ENCODE measurements at regions not wholly inside any gene's neighbourhood (a gene's known extent, or its start where the extent isn't known, plus 50 kb on each side); places are given as distances from the start of the nearest gene placed in this dataset.

DNA sequence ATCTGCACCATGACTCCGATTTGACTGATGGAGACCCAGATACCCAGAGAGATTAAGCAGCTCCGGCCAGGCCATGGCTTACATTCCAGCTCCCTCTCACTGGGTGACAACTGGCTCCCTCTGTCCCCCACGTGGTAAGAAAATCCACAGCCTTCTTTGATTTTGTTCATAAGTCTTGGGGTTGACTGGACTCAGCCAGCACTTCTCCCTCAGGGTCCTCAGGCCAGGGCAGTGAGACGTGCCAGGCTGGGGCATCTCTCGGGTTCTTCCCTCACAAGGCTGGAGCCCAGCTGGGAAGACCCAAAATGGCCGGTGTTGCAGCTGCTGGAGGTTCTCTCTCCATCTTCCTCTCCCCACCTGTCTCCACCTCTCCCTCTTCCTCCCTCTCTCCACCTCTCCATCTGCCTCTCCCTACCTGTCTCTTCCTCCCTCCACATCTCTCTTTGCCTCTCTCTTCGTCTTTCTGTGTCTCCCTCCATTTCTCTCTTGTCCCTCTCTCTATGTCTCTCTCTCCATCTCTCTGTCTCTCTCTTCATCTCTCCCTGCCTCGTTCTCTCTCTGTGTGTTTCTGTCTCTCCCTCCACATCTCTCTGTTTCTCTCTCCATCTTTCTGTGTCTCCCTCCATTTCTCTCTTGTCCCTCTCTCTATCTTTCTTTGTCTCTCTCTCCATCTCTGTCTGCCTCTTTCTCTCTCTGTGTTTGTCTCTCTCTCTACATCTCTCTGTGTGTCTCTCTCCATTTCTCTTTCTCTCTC lies 105.3 kb downstream of the FOXL1 start:
- Mint-ChIP-seq H3K27ac (no peak overlapping the region), H3K27me3 (peaks cover 28% of the 10 kb centered on the region), H3K9me3 (peaks cover 6% of the 10 kb centered on the region), H3K4me1 (no peaks in the 10 kb centered on the region), H3K36me3 (ENCODE audit: low read depth) (no peaks in the 10 kb centered on the region), H3K4me3 (no peak overlapping the region)
- no peak for ATAC-seq
- no peak for DNase-seq

DNA sequence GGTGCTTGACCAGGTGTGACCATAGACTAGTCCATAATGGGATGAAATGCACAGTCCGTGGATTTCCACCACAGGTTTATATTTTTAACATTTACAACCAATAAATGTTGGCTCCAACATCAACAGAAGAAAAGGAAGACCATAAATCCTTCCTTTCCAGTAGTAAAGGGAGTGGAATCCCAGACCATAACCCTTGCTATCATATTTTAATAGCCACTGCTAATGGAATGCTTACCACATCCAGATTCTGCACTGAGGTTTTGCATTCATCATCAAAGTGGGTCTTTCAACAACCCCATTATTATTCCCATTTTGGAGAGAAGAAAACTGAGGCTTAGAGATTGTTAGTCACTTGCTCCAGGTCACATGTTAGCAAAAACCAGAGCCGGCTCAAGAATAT lies 106.7 kb downstream of the FOXL1 start:
- H3K4me1 Mint-ChIP-seq = no peaks in the 10 kb centered on the region
- H3K27ac Mint-ChIP-seq = no peak overlapping the region
- H3K4me3 Mint-ChIP-seq = no peak overlapping the region
- no peaks in the 10 kb centered on the region for H3K36me3 Mint-ChIP-seq (ENCODE audit: low read depth)
- H3K9me3 Mint-ChIP-seq = no peaks in the 10 kb centered on the region
- ATAC-seq (no peak), DNase-seq (no peak)
- H3K27me3 Mint-ChIP-seq = peaks cover 20% of the 10 kb centered on the region

DNA sequence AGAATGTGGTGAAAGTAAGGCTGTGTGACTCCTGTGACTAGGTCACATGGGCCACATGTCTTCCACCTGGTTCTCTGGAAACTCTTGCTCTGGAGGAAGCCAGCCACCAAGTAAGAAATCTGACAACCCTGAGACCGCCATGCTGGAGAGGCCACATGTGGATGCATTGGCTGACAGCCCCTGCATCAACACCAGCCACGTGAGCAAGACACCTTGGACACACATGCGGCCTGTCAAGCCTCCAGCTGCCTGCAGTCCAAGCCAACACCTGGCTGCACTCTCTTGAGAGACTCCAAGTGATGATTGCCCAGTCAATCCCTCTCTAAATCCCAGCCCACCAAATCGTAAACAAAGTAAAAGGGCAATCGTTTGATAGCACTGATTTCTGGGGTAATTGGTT lies 112.6 kb downstream of the FOXL1 start:
- no peaks in the 10 kb centered on the region for H3K9me3 Mint-ChIP-seq
- no peak overlapping the region for H3K27ac Mint-ChIP-seq
- DNase-seq (no peak), ATAC-seq (no peak)
- no peaks in the 10 kb centered on the region for H3K4me1 Mint-ChIP-seq
- H3K27me3 Mint-ChIP-seq = peaks cover 11% of the 10 kb centered on the region
- no peak overlapping the region for H3K4me3 Mint-ChIP-seq
- no peaks in the 10 kb centered on the region for H3K36me3 Mint-ChIP-seq (ENCODE audit: low read depth)

DNA sequence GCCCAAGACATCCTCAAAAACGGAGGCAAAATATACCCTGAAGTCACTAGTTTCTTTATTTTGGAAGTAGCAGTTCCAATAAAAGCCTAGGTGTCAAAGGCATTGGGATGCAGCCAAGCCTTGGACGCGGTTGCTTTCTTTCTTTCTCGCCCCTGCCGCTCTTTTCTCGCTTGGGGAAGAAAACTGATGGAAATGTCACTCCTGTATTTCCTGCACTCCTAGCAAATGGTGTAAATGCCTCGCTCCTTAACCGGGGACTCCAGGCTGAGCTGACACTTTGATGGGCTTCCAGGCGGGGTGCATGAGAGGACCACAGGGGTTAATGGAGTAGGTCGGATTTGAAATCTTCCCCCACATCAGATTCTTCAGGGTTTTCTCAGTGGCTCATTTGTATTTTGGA lies 114.1 kb downstream of the FOXL1 start:
- no peak overlapping the region for H3K27ac Mint-ChIP-seq
- no peak overlapping the region for H3K4me3 Mint-ChIP-seq
- no peaks in the 10 kb centered on the region for H3K4me1 Mint-ChIP-seq
- H3K36me3 Mint-ChIP-seq (ENCODE audit: low read depth) = no peaks in the 10 kb centered on the region
- DNase-seq (no peak), ATAC-seq (no peak)
- H3K9me3 Mint-ChIP-seq = no peaks in the 10 kb centered on the region
- H3K27me3 Mint-ChIP-seq = peaks cover 11% of the 10 kb centered on the region

DNA sequence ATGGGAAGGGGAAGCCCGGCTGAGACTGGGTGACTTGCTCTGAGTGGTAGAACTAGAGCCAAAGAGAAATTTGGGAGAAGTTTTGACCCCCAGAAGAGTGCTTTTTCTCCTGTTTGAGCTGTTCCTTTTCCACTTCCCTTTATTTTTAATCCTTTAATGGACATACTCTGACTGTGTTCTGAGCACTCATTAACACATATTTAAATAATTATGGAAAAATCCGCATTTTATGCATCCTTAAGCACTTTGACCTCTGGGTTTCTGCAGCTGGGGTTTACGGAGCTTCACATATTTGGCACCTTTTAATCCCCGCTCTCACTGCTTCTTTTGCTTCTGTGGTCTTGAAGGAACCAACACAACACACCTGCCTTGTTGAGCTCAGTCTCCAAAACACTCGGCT lies 114.7 kb downstream of the FOXL1 start:
- no peaks in the 10 kb centered on the region for H3K36me3 Mint-ChIP-seq (ENCODE audit: low read depth)
- no peaks in the 10 kb centered on the region for H3K4me1 Mint-ChIP-seq
- no peak for DNase-seq
- H3K4me3 Mint-ChIP-seq = no peak overlapping the region
- no peak for ATAC-seq
- H3K27me3 Mint-ChIP-seq = peaks cover 11% of the 10 kb centered on the region
- H3K27ac Mint-ChIP-seq = no peak overlapping the region
- no peaks in the 10 kb centered on the region for H3K9me3 Mint-ChIP-seq

DNA sequence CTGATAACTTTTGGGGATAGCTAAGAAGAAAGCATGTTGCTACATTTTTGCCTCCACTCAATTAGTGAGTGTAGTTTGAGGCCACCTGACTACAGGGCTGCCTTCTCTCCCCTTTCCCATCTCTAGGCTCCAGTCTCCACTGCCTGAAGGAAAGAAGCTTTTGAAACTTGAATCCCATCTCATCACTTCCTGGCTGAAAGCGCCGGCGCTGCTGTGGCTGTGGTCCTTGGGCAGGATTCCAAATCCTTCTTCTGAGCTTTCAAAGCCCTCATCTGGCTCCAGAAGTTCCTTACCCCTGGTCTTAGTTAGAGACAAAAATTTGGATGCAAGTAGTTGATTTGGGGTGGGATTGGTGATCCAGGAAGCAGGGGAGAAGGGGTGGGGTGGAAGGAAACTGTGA lies 119.4 kb downstream of the FOXL1 start:
- DNase-seq (no peak), ATAC-seq (no peak)
- H3K27me3 Mint-ChIP-seq = peaks cover 10% of the 10 kb centered on the region
- no peak overlapping the region for H3K4me3 Mint-ChIP-seq
- no peaks in the 10 kb centered on the region for H3K4me1 Mint-ChIP-seq
- H3K27ac Mint-ChIP-seq = no peak overlapping the region
- no peaks in the 10 kb centered on the region for H3K9me3 Mint-ChIP-seq
- H3K36me3 Mint-ChIP-seq (ENCODE audit: low read depth) = no peaks in the 10 kb centered on the region

DNA sequence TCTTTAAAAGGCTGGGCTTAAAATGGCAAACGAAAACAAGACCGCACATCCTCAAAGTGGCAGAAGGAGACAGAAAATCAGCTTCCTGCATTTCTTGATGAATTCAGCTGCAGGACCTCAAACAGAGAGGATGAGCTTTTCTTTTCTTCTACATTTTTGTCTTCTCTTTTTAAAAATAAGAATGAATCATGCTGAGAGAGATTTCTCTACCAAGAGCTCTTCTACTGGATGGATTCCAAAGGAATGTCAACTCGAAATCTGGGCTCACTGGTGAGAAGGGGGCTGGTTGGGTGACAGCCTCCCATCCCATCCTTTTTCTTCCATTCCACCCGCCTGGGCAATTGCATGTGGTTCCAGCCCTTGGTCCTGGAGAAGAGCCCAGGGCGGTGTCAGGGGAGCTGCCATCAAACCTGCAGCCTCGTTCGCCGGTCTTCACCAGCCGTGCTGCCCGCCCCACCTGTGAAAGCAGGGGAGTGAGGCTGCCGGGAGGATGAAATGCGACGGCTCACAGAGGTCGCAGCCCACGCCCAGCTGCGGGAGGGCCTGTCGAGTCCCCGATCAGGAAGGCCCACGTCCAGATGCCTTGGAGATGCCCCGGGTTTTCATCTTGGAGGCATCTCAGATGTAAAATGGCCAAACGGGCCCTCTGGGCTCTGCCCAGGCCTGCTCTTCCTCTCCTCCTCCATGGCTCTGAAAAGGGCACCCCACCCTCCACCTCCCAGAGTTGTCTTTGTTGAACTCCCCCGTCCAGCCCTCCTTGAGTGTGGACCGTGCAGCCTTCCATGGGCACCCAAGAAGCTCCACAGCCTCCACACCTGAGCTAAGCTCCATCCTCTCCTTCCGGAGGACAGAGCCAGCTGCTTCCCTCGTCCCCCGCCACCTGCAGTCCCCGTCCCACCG lies 121.9 kb downstream of the FOXL1 start:
- no peak overlapping the region for H3K4me3 Mint-ChIP-seq
- ATAC-seq (no peak), DNase-seq (no peak)
- no peaks in the 10 kb centered on the region for H3K4me1 Mint-ChIP-seq
- no peak overlapping the region for H3K27ac Mint-ChIP-seq
- no peaks in the 10 kb centered on the region for H3K9me3 Mint-ChIP-seq
- H3K36me3 Mint-ChIP-seq (ENCODE audit: low read depth) = no peaks in the 10 kb centered on the region
- peaks cover 8% of the 10 kb centered on the region for H3K27me3 Mint-ChIP-seq

DNA sequence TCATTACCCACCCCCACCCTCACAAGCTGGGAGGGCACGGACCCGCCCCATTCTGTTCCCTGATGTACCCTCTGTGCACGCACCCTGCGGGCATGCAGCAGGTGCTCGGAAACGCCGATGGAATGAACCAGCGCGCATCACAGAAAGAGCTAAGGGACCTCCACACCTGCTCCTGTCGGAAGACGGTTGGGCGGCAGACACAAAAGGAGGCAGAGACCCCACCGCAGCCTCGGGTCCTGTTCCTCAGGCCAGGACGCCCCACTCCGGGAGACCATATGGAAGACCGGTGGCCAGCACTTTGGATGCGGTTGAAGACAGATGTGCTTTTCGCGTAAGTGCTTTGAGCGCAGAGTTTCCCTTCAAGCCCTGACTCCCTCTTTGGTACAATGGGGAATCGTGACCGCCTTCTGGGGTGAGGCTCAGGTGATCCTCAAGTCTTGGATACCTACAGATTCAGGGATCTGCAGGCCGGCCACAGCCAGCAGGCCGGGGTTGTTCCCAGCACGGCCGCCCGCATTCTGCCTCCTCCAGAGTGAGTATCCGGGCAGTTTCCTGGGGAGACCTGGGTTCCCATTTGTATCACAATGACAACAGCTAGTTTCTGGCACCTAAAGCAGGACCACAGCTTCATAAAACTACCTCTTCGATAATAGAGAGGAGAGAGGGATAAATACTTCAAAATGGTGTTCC lies 123.1 kb downstream of the FOXL1 start:
- ATAC-seq (no peak), DNase-seq (no peak)
- Mint-ChIP-seq H3K27me3 (peaks cover 4% of the 10 kb centered on the region), H3K9me3 (no peaks in the 10 kb centered on the region), H3K4me1 (no peaks in the 10 kb centered on the region), H3K4me3 (no peak overlapping the region), H3K27ac (no peak overlapping the region), H3K36me3 (ENCODE audit: low read depth) (no peaks in the 10 kb centered on the region)

DNA sequence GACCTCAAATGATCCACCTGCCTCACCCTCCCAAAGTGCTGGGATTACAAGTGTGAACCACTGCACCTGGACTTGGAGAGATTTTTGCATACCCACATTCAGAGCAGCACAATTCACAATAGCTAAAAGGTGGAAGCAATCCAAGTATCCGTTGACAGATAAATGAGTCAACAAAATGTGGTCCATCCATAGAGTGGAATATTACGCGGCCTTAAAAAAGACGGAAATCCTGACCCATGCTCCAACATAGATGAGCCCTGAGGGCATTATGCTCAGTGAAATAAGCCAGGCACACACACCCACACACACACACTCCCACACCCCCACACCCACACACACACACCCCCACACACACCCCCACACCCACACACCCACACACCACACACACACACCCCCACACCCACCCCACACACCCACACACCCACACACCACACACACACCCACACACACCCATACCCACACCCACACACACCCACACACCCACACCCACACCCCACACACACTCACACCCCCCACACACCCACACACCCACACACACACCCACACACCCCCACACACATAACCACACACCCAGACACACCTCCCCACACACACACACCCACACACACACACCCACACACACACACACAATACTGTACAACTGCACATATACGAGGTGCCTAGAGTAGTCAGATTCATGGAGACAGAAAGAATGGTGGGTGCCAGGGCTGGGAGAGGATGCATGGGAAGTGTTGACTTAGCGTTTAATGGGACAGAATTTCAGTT lies 124.7 kb downstream of the FOXL1 start:
- H3K27me3 Mint-ChIP-seq = peaks cover 4% of the 10 kb centered on the region
- H3K4me3 Mint-ChIP-seq = no peak overlapping the region
- H3K9me3 Mint-ChIP-seq = no peaks in the 10 kb centered on the region
- no peak for ATAC-seq
- H3K27ac Mint-ChIP-seq = peak overlapping the region; percentile 50
- H3K4me1 Mint-ChIP-seq = no peaks in the 10 kb centered on the region
- H3K36me3 Mint-ChIP-seq (ENCODE audit: low read depth) = no peaks in the 10 kb centered on the region
- no peak for DNase-seq

DNA sequence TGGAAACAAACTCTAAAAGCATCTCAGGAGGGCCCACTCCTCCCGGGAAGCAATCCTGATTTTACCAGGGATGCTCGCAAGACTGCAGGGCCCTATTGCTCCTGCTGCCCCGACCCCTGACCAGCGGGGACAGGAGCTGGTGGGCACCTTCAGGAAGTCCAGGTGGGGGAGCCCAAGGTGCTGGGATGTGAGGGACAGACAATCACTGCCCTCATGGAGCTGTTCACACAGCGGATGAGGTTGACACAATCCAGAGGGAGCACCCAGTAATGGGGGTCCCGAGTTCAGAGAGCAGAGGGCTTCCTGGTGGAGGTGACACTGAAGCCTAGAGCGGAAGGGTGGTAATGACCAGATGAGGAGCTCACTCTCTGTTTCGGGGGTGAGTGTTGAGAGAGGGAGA lies 126.2 kb downstream of the FOXL1 start:
- Mint-ChIP-seq H3K9me3 (peaks cover 6% of the 10 kb centered on the region), H3K27ac (no peak overlapping the region), H3K36me3 (ENCODE audit: low read depth) (no peaks in the 10 kb centered on the region), H3K4me3 (no peak overlapping the region), H3K4me1 (no peaks in the 10 kb centered on the region), H3K27me3 (peaks cover 4% of the 10 kb centered on the region)
- DNase-seq (no peak), ATAC-seq (no peak)

DNA sequence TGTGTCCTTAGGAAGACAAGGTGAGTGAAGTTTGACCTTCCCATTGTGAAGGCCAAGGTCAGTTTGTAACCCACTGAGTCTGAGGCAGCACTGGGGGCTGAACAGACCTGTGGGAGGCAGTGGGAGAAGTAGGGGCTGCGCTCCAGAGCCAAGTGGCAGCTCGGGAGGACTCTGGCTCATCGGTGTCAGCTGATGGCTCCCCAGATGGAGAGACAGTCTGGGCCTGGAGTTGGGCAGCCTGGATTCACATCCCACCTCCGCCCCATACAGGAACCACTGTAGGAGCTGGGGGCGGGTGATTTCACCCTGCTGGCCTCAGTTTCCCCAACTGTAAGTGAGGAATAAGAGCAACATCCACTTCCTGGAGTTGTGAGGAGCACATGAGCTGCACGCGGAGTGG lies 128.4 kb downstream of the FOXL1 start:
- Mint-ChIP-seq H3K27me3 (peaks cover 4% of the 10 kb centered on the region), H3K4me1 (no peaks in the 10 kb centered on the region), H3K27ac (no peak overlapping the region), H3K36me3 (ENCODE audit: low read depth) (no peaks in the 10 kb centered on the region), H3K9me3 (peaks cover 6% of the 10 kb centered on the region), H3K4me3 (no peak overlapping the region)
- DNase-seq = no peak
- no peak for ATAC-seq

DNA sequence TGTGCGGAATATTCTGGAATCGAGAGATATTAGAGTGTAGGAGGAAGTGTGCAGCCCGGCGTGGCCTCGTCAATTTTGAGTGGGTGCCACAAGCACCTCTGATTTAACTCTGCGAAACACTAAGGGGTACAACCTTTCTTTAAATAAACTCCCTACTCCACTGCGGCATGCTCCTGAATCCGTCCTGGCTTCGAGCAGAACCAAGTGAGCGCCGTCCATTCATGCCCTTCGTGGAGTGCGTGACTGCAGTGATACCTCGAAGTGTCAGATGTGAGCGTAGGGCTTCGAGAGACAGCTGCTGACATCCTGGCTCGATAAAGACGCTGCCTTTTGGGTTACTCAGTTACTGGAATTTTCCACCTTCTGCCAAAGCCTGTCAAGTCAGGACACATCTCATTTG lies 128.8 kb downstream of the FOXL1 start:
- Mint-ChIP-seq H3K4me1 (no peaks in the 10 kb centered on the region), H3K27me3 (peaks cover 4% of the 10 kb centered on the region), H3K36me3 (ENCODE audit: low read depth) (no peaks in the 10 kb centered on the region), H3K9me3 (peaks cover 6% of the 10 kb centered on the region), H3K27ac (no peak overlapping the region), H3K4me3 (no peak overlapping the region)
- ATAC-seq (no peak), DNase-seq (no peak)

DNA sequence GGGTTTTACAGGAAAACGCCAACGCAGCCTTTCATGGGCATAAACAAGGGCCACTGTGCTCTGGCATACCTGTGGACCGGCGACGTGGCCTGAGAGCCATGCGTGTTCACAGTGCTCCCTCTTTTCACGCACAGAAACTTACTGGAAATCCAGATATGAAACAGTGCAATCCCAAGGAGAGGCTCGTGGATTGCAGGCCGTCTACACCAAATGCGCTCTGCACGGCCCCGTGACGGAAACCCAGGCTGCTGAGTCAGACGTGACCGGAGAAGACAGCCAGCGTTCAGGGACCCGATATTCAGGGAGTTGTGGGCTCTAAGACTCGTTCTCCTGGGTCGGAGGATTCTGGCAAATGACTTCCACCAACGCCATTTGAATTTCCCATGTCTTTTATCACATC lies 129.2 kb downstream of the FOXL1 start:
- Mint-ChIP-seq H3K4me1 (no peaks in the 10 kb centered on the region), H3K27ac (no peak overlapping the region), H3K4me3 (no peak overlapping the region), H3K27me3 (peaks cover 4% of the 10 kb centered on the region), H3K36me3 (ENCODE audit: low read depth) (no peaks in the 10 kb centered on the region), H3K9me3 (peaks cover 6% of the 10 kb centered on the region)
- DNase-seq (no peak), ATAC-seq (no peak)

DNA sequence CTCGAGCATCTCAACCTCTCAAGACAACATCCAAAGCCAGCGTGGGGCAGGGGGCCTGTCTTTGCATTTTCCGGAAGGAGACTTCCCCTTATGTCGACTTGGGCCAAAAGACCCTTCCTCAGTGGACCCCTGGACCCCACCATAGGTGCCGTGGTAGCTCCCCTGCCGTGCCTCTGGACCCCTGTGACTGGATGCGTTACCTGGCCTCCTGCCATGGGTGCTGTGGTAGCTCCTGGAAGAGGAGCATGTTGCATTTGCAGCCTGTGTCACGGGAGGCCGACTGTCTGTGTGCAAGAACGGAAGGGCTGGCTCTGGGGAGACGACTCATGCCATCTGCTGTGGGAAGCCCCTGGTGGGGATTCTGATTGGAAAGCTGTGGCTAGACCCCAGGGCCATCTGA lies 130.1 kb downstream of the FOXL1 start:
- Mint-ChIP-seq H3K4me3 (no peak overlapping the region), H3K9me3 (peaks cover 6% of the 10 kb centered on the region), H3K36me3 (ENCODE audit: low read depth) (no peaks in the 10 kb centered on the region), H3K27ac (no peak overlapping the region), H3K4me1 (no peaks in the 10 kb centered on the region), H3K27me3 (peaks cover 2% of the 10 kb centered on the region)
- DNase-seq (no peak), ATAC-seq (no peak)

All from activated naive CD8-positive, alpha-beta T cell treated with anti-CD3 and anti-CD28 coated beads, Interleukin-2, amount 50 U/mL, for 24 hours (primary cell).